HG03460 (cell line): ENCODE measurements at regions not wholly inside any gene's neighbourhood (a gene's known extent, or its start where the extent isn't known, plus 50 kb on each side); places are given as distances from the start of the nearest gene placed in this dataset.
A peak's percentile ranks its signal among the peaks of the same experiment; 100 is the strongest.

Source experiments
- ATAC-seq: cut with Tn5 transposase; IDR thresholded peaks from one replicate; pipeline ENCODE4 v1.9.1; 2021; ENCODE audit not compliant: unreplicated experiment

DNA sequence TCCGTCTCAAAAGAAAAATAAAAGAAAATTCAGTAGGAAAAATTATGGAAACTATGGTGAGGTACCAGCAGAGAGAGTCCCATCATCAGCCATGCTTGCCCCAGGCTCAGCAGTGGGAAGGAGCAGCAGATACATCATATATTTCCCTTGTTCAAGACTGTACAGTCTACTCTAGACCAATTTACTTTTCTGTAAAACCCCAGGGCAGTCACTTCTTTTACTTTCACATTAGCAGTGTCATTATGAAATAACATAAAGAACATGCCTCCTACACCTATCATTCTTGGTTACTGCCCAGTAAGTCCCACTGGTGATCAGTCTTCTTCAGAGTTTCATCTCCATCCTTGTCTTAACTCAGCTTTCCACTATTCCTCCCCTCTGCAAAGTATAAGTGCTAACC lies 1145.0 kb downstream of the MAT2B start:
- ATAC-seq, result no peak

DNA sequence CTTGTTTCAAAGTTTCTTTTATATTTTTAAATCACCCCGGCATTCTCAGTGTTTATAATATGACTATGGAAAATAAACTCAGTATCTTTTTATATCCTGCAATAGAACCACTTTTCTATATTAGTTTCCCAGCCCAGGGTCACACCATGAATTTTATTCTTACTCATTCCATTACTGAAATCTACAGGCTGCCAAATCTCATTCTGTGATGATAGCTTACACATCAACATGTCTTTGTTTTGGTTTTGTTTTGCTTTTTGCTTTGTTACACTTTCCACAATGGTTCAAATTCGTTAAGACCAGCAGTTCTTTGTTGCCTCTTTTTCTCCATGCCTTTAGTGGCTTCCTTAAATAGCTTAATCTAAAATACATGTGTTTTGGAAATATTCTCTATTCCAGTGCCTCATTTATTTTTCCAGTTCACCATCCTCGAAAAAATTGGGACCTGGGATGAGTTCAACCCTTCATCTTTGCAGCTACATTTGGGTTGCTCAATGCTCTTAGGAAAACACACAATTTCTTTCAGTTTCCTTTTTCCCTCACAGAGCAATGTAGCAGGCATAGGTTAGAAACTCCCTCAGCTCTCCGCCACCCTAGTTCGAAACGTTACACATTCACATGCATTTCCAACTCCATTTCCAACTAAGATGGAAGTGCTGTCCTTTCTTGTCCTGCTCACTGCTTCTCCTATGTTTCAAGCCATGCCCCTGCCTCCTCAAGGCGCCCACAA lies 1146.3 kb downstream of the MAT2B start:
- no peak for ATAC-seq

DNA sequence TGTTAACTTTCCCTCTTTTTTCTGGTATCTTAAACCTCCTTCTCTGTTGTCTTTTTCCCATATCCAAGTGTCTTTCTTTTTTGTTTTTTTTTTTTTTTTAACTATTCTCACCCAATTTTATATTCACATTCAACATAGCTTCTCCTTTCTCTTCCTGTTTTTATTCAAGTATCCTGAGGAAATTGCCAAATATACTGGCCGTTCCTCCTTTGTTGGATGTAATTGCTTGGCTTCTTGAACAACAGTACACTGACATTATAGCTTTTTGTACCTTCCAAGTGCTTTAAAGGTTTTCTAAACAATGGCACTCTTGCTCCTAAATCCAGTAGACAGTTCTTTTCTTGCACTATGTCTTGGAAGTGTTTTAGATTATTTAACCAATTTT lies 1146.8 kb downstream of the MAT2B start:
- no peak for ATAC-seq

DNA sequence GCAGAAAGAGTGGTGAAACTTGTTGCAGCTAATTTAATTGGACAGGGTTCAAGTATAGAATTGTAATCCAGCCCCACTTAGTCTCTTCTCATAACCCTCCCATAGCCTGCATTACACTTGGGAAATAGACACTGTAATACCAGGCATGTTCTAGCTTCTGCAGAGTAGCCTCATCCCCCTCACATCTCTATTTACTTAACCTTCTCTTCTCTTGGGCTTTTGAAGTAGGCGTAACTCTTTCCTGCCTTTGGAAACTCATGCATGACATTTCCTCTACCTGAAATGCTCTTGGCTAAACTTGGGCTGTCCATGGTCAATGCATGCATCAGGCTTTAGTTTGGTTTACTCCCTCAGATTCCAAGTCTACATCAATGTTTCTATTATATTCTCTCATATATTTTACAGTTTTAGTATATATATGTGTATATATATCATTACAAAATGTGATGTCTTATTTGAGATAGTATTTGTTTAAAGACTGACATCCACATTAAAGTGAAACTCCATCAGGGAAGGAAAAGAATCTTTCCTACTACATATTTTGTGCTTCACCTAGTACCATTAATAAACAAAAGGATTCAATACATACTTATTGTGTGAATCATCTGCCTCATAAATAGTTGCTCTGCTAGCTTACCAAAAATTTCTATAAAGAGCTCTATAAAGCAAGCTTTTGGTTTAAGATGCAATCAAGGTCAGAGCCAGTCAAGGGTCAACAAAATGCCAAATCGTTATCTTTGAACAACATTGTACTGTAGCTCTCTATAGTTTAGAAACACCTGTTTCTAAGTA lies 1158.0 kb downstream of the MAT2B start:
- ATAC-seq, result no peak

DNA sequence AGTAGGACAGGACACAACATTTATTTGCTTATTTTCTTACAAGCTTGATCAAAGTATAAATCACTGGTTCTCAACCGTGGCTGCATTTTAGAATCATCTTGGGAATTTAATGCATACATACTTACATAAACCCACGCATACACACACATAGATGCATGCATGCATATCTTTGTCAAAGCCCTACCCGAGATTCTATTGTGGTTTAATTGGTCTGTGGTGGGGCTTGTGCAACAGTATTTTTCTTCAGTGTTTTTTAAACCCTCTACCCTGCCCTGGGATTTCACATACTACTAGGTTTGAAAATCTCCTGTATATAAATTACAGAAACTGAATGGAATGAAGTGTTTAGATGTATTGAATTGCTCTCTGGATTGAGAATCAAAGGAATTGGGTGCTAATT lies 1166.2 kb downstream of the MAT2B start:
- no peak for ATAC-seq

DNA sequence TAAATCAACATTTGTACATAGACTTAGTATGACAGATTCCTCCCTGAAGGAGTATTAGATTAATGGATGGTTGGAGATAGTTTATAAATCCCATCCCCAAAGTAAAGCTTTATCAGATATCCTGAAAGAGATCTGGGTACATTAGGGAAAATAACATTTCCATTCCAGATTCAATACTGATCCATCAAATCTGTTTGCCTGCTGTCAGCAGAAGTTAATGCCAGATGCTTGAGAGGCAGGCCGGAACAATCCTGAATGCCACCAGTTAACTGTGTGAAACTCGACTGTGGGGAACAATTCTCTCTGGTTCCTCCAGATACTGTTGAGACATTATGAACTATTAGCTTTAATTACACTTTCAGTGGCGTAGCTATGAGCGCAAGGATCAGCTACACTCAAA lies 1166.8 kb downstream of the MAT2B start:
- no peak for ATAC-seq

DNA sequence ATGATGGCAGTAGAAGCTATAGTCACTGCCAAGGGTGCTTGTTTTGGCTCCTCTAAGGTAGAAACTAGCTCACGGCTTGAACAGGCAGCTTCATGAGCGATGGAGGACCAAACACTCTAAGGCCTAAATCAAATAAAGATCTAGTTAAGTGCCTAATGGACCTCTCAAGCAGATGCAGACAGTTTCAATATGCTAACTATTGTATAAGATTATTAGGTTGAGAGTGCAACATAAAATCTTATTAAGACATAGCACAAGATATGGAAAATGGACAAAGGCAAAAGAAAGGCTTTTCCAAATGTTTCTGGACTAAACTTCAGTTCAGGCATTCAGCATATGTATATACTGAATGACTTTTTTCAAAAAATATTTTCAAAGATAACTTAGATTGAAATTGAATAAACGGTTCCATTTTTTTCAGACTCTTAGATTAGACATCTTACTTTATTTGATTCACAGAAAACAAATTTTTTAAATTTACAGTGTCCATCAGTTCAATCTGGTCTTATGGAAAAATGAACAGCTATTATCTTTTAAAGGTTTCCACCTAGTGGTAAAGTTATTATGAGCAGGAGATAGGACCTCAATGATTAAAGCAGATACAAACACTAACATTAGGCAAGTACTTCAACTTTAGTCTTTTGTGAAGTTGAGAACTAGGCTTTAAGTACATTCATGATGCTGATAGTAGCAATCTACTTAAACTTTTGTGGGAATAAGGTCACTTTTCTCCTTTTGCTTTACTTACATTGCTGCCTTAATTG lies 1167.7 kb downstream of the MAT2B start:
- no peak for ATAC-seq

DNA sequence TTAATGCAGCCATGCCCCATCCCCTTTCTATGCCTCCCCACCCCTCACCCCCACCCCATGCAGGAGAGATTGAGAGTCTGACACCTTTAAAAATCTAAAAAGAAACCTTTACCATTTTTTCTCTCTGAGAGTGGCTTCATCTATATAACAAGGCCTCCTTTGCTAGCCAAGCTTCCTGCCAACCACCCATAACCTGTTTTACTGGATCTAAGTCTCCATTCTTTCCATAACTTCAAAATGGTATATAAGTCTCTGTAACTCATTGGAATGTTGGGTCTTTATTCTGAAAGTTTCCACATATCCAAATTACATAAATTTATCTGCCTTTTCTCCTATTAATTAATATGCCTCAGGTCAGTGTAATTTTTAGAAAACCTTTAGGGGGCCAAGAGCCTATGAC lies 1174.0 kb downstream of the MAT2B start:
- no peak for ATAC-seq

DNA sequence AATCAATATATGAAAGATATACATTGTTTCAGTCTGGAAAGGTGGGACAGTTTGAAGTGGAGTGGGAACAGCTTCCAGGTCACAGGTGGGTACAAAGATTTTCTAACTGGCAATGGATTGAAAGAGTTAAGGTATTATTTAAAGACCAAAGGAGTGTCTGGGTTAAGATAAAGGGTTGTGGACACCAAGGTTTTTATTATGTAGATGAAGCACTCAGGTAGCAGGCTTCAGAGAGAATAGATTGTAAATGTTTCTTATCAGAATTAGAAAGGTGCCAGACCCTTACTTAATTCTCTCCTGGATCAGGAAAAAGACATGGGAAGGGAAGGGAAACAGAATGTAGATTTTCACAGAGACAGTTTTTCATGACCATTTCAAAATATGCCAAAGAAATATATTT lies 1174.8 kb downstream of the MAT2B start:
- ATAC-seq, result no peak

DNA sequence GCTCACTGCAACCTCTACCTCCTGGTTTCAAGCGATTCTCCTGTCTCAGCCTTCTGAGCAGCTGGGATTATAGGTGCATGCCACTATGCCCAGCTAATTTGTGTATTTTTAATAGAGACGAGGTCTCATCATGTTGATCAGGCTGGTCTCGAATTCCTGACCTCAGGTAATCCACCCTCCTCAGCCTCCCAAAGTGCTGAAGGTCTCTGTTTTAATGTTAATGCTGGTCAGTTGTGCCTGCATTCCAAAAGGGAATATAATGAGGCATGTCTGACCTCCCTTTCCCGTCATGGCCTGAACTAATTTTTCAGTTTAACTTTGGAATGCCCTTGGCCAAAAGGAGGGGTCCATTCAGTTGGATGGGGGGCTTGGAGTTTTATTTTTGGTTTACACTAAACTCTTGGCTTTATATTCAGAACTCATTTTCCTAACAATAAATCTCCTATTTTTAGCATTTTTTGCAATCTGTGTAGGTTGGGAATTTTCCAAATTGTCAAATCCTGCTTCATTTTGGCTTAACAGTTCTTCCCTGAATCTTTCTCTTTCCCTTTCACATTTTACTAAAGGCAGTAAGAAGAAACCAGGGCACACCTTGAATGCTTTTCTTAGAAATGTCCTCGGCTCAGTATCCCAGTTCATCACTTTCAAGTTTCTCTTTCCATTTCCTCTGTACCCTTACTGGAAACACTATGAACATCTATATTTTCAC lies 1175.5 kb downstream of the MAT2B start:
- no peak for ATAC-seq

DNA sequence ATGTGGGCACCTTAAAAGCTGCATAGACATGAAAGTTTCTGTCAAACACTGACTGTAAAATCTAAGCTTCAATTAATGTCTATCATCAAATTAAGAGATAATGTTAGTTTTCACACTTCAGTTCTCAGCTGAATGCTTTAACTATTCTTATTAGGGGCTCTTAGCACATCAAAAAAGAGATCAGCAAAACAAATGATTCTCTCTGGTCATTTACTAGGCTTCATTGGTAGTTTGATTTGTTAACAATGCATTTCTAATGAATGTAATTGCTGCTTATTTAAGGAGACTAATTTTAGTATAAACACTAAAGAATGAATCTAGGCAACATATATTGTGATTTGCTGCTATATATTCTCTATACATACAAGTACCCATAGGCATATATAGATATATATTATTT lies 1182.0 kb downstream of the MAT2B start:
- no peak for ATAC-seq

DNA sequence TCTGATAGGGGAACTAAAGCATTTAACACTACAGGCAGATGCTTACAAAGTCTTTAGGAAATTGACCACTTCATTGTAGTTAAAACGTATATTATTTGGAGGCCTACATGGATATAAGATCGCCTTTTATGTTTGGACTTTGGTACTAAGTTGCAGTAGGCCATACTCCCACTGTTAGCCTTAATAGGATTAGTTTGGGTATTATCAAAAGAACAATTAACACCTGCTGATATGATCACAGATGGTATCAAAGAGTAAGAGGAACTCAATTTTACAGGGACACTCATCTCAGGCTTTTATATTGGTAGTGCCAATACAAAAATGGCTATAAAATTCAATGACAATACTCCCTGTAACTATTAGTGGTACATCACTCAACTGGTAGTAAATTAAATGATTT lies 1183.0 kb downstream of the MAT2B start:
- ATAC-seq, result no peak

DNA sequence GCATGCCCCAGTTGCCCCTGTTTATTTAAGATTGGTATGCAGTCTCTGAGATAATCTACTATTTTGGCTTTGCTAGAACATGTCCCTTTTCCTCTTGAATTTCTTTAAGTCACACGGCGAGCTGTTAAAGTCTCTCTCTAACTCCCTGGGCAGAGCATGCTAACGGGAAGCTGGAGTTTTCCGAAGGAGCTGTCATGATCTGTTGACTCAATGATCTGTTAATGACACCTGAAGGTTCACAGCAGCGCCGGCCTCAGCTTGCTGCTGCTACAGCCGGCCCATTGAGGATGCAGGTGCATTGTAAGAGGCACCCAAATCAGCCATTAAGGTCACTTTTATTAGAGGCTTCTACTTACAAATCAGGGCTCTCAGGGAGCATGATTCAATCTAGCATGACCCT lies 1203.4 kb downstream of the MAT2B start:
- ATAC-seq, result no peak

DNA sequence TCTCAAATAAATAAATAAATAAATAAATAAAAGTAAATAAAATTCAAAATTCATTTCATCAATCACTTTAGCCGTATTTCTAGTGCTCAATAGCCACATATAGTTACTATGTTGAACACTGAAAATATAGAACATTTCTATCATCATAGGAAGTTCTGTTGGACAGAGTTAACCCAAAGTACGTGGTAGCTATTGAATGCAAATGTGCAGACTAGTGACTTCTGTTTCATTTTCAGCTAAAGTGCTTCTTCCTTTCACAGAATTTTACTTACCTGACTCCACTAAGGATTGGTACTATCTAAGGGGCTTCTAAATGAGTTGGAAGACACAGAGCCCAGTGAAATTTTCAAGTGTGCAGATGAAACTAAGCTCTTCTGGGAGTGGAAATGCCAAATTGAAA lies 1208.3 kb downstream of the MAT2B start:
- ATAC-seq, result no peak

DNA sequence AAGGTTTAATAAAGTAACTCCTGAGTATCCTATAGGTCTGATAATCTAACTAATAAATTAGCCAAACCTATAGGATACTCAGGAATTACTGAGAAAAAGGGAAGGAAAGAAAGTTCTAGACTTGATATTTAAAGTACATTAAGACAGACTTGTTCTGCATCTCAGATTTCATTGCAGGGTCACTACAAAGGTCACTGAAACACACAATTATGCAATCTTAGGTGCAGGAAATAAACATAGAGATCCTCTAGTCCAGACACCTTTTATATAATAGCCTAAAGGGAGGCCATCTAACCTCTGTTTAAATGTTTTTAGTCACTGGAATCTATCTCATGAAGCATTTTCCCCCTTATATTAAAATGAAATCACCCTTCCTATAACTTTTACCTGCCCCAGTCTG lies 1215.7 kb downstream of the MAT2B start:
- ATAC-seq, result no peak

DNA sequence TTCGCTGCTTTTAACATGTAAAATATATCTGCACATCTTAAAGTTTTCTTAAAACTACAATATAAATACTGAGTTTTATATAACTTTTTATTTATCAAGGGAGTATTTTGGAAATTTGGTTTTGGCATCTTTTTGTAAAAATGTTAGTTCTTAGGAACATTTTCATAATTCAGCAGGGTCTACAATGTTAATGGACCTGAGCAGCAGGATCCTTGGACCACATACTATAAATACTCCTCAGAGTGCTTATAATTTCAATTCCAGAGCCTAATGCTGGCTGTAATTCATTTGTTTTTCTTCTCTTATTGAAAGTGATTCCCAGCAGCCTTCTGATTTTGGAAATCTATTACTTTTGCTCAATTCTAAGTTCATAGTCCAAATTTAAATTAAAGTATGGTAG lies 1216.2 kb downstream of the MAT2B start:
- no peak for ATAC-seq

DNA sequence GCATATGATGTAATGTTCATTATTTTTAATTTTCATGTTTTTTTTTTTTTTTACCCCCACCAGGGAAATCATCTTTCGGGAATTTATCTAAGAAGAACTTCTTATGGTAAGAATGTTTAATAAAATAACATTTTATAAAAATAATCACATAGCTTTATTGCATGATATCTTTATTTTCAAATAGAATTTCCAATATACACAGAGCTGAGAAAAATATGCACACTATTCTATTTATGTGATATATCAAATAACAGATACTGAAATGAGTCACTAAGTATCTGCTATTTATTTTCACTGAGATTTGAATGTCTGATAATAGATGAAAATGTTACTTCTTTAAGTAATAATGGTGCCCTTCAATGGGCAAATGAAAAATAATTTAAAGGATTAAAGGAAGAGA lies 1217.3 kb downstream of the MAT2B start:
- no peak for ATAC-seq

DNA sequence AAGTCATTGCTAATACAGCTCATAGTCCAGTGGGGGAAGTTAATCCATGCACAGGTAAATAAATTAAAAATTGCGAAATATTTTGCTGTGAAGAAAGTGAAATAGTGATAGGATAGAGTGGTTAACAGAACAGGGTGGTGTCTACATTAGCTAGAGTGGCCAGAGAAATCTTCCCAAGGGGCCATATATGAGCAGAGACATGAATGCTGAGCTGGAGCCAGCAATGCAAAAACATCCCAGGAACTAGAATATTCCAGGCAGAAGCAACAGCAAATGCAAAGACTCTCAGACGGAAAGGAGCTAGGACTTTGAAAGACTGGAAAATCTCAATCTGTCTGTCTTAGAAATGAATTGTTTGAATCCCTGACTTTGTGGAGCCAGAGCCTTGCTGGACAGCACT lies 1221.6 kb downstream of the MAT2B start:
- ATAC-seq, result no peak

DNA sequence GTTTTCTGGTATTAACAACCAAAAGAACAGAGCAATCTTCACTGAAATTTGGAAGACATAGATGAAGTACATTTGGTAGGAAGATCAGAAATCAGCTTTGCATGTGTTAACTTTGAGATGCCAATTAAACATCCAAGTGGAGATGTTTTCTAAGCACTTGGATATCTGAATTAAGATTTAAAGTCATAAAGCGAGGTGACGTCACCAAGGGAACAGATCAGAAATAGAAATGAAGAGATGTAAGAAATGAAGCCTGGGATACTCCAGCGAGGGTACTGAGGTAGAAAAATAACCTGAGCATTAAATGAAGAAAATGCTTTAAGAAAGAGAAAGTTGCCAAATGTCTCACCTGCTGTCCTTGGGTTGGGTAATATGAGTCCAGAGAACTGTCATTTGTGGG lies 1223.3 kb downstream of the MAT2B start:
- ATAC-seq, result no peak

DNA sequence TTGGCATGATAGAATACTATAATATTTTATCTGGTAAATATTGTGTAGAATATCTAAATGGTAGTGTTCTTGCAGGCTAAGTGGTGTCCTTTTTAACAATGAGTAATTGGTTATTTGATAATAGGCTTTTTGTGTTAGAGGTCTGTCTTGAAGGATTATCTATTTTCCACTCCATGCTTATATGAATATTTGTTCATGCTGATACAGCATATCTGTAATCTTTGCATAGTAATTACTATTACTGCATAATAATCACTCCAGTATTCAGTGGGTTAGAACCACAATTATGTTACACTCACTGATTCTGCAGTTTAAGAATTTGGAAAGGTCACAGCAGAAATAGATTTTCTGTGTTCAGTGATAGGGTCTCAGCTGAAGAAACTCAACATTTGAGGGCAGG lies 1229.9 kb downstream of the MAT2B start:
- no peak for ATAC-seq

DNA sequence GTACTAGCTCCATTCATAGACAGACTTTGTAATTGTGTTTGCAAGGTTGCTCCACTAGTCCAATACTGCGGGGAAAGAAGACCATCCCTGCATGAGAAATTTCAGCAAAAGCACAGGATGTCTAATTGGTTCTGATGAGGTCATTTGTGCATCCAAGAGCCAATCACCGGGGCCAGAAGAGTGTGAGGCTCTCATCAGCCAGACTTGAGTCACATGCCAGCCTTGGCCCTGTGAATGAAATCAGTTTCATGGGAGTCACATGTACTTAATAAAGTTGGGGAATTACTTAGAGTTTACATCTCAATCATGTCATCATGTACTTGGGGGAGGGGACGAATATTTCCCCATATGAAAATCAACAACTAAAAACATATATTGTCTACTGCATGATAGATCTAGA lies 1236.0 kb downstream of the MAT2B start:
- ATAC-seq, result peak; percentile 35
